Tibial artery (tissue), 4 donors: ENCODE measurements at regions not wholly inside any gene's neighbourhood (a gene's known extent, or its start where the extent isn't known, plus 50 kb on each side); places are given as distances from the start of the nearest gene placed in this dataset.

Experiments used
- DNase-seq, 2 donors: peaks; one replicate each; pipeline ENCODE4 v3.0.0-alpha.2; 2019
- H3K27ac ChIP-seq, 2 donors: fragments of 200-600 bp; sonication (generic) in 1 of 2; 1 replicate in 1 of 2; 2 replicates in 1 of 2; pipeline ENCODE4 v1.5.1; 2018 to 2019; ENCODE audit warnings: mild to moderate bottlenecking in 1 of 2
- H3K27me3 ChIP-seq, 2 donors: fragments of 200-600 bp; sonication (generic) in 1 of 2; one replicate each; pipeline versions ENCODE4 v1.5.1 to v1.6.0; 2016 to 2019
- H3K36me3 ChIP-seq, 3 donors: fragments of 200-600 bp; sonication (generic) in 2 of 3; one replicate each; pipeline ENCODE4 v1.5.1; 2016 to 2019; ENCODE audit warnings: mild to moderate bottlenecking in 2 of 3
- H3K4me1 ChIP-seq, 4 donors: fragments of 200-600 bp; sonication (generic) in 2 of 4; 1 replicate in 3 of 4; 2 replicates in 1 of 4; pipeline ENCODE4 v1.5.1; 2016 to 2019
- H3K4me3 ChIP-seq, 2 donors: fragments of 200-600 bp; sonication (generic) in 1 of 2; 1 replicate in 1 of 2; 2 replicates in 1 of 2; pipeline ENCODE4 v1.5.1; 2018 to 2019; ENCODE audit warnings: mild to moderate bottlenecking in 2 of 2
- H3K9me3 ChIP-seq, 3 donors: fragments of 200-600 bp; sonication (generic) in 1 of 3; one replicate each; pipeline ENCODE4 v1.5.1; 2016 to 2019
- CTCF ChIP-seq, 2 experiments: fragments of 200-600 bp in 1 of 2; fragments of 450-650 bp in 1 of 2; IDR thresholded peaks; one replicate each; pipeline ENCODE4 v1.5.1; 2017 to 2019; ENCODE audit warnings: antibody characterized with exemption in 2 of 2, mild to moderate bottlenecking in 1 of 2, moderate library complexity in 1 of 2
- intact Hi-C: fragments of 100-400 bp; cut with DNase I; formaldehyde crosslinking; loops from one replicate; pipeline ENCODE4 v1.15.0; 2023; ENCODE audit warnings: low total_unique reads

DNA sequence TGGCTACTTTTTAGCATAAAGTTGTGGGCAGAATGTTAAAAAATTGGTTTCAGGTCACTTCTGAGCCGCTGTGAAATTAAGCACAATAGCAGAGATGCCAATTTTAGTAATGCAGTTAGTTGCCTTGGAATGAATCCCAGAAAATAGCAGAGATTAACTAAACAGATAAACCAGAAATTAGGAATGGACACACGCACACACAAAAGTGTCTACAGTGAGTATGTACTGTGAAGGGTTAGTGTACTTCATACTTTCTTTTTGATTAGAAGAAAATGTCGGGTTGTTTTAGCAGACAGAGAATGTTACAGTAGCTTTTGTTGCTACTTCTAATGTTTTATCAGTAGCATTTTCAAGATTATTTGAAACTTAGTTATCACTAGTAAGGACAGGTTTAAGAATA is 106.7 kb downstream of the LEPR start:
- Histone ChIP-seq H3K4me3 (peak overlapping the region in 1 of 2 donors; percentile 18), H3K9me3 (no peaks in the 10 kb centered on the region), H3K36me3 (no peaks in the 10 kb centered on the region), H3K27ac (no peak overlapping the region), H3K27me3 (peaks cover 0 to 20% of the 10 kb centered on the region in 2 donors), H3K4me1 (peaks cover 0 to 33% (median 18%) of the 10 kb centered on the region in 4 donors)
- no peak for TF ChIP-seq CTCF (IDR thresholded peaks at IDR 0.05)
- intact Hi-C loops = no loop called here
- DNase-seq = no peak

DNA sequence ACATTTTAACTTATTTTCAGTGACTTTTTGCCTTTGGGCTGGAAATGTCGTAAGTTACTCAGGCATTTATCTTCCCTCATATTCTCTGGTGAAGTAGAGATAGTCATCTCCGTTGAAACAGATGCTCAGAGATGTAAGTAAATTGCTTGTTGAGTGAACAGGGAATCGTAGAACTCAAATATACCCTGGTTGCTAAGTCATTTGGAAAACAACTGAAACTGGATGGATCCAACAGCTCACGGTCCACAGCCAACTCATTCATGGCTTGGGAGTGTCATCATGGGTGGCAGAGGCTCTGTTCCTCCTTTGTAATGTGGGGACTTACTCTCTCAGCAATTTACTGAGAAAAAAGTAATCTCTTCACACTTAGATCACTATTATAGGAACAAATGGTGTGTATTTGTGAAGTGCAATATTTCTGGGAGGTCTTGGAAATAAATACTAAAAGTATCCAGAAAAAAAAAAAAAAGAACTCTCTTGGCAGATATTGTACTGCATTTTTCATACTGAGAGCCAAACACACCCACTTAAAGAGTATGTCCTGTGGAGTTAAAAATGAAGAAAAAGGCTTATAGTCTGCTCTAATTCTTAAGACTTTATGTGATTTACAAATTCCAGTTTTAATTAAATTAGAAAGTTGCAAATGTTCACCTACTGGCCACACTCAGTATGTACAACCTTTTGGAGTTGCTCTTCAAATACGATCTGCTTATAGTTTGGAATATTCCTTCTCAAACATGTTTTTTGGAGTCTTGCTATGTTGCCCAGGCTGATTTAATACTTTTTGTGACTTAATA is 107.4 kb downstream of the LEPR start:
- intact Hi-C loops = no loop called here
- Histone ChIP-seq H3K4me3 (no peak overlapping the region), H3K27me3 (peaks cover 0 to 20% of the 10 kb centered on the region in 2 donors), H3K9me3 (no peaks in the 10 kb centered on the region), H3K27ac (no peak overlapping the region), H3K4me1 (peaks cover 0 to 33% (median 18%) of the 10 kb centered on the region in 4 donors), H3K36me3 (no peaks in the 10 kb centered on the region)
- TF ChIP-seq CTCF (IDR thresholded peaks at IDR 0.05) = peak in 1 of 2 experiments; percentile 14
- DNase-seq = peak in 1 of 2 donors; percentile 25

GRCh38 chr1:65531972-65532570 is 111.6 kb downstream of the LEPR start:
- Histone ChIP-seq H3K27ac (no peak overlapping the region), H3K4me1 (peaks cover 0 to 9% (median 0%) of the 10 kb centered on the region in 4 donors), H3K36me3 (no peaks in the 10 kb centered on the region), H3K4me3 (no peak overlapping the region), H3K27me3 (no peaks in the 10 kb centered on the region), H3K9me3 (no peaks in the 10 kb centered on the region)
- no peak for TF ChIP-seq CTCF (IDR thresholded peaks at IDR 0.05)
- intact Hi-C loops = no loop called here
- no peak for DNase-seq

DNA sequence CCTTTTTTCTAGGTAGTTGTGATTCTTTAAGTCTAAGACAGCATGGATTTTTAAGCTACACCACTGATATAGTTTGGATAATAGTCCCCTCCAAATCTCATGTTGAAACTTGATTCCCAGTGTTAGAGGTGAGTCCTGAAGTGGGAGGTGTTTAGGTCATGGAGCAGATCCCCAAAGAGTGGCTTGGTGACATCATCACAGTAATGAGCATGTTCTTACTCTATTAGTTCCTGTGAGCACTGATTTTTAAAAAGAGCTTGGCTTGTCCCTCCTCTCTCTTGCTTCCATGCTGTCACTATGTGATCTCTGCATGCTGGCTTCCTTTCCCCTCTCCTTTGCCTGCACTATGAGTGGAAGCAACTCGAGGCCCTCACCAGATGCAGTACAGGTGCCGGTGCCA is 115.5 kb downstream of the LEPR start:
- DNase-seq = no peak
- no peak overlapping the region for H3K27ac ChIP-seq
- H3K4me1 ChIP-seq = no peaks in the 10 kb centered on the region
- H3K9me3 ChIP-seq = no peaks in the 10 kb centered on the region
- H3K36me3 ChIP-seq = no peaks in the 10 kb centered on the region
- no peak for TF ChIP-seq CTCF (IDR thresholded peaks at IDR 0.05)
- H3K27me3 ChIP-seq = no peaks in the 10 kb centered on the region
- H3K4me3 ChIP-seq = no peak overlapping the region
- intact Hi-C loops = no loop called here

DNA sequence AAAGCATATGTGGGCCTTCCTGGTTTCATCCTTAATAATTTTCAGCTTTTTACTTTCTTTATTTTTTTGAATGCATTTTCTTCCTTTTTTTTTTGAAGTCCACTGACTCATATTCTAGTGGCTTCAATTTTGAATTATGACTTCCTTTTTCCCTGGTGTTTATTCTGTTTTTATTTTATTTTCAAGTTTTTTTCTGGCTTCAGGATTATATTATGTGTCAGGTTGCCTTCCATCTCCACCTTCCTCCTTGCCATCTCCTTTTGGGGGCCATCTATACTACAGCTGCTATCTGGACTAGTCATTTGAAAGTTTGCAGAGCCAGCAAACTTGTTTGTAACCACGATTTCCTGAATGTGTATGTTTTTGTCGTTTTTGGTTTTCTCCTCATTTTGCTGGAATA is 117.6 kb downstream of the LEPR start:
- Histone ChIP-seq H3K9me3 (no peaks in the 10 kb centered on the region), H3K4me1 (no peaks in the 10 kb centered on the region), H3K4me3 (no peak overlapping the region), H3K36me3 (no peaks in the 10 kb centered on the region), H3K27me3 (no peaks in the 10 kb centered on the region), H3K27ac (no peak overlapping the region)
- TF ChIP-seq CTCF (IDR thresholded peaks at IDR 0.05) = no peak
- no peak for DNase-seq
- intact Hi-C loops = no loop called here
